HFFc6 (cell line): ENCODE measurements at regions not wholly inside any gene's neighbourhood (a gene's known extent, or its start where the extent isn't known, plus 50 kb on each side); places are given as distances from the start of the nearest gene placed in this dataset.

Experiments used
- DNase-seq: peaks from one replicate; pipeline ENCODE4 v3.0.0-alpha.2; 2018
- H3K27ac Mint-ChIP-seq: 2 replicates; pipeline ENCODE4 v1.8.0; 2020; ENCODE audit warnings: mild to moderate bottlenecking, mixed read lengths
- H3K27me3 Mint-ChIP-seq: 2 replicates; pipeline ENCODE4 v1.8.0; 2021; ENCODE audit warnings: mild to moderate bottlenecking, moderate library complexity, mixed read lengths; ENCODE audit not compliant: insufficient read depth
- H3K36me3 Mint-ChIP-seq: 2 replicates; pipeline ENCODE4 v1.8.0; 2021; ENCODE audit warnings: low read depth, mixed read lengths
- H3K4me1 Mint-ChIP-seq: 2 replicates; pipeline ENCODE4 v1.8.0; 2020; ENCODE audit warnings: low read depth, mixed read lengths
- H3K4me3 Mint-ChIP-seq: 2 replicates; pipeline ENCODE4 v1.8.0; 2020; ENCODE audit warnings: mild to moderate bottlenecking, moderate library complexity, mixed read lengths
- H3K9me3 Mint-ChIP-seq: 2 replicates; pipeline ENCODE4 v1.8.0; 2020; ENCODE audit warnings: mild to moderate bottlenecking, mixed read lengths
- CTCF ChIP-seq: fragments of 200-600 bp; sonication (generic); IDR thresholded peaks from 2 replicates; pipeline ENCODE4 v1.5.0; 2021; ENCODE audit warnings: antibody characterized with exemption, mild to moderate bottlenecking

GRCh38 chr4:165709516-165709915, 163.5 kb upstream of the TLL1 start:
- Mint-ChIP-seq H3K4me1 (no peaks in the 10 kb centered on the region), H3K27ac (no peak overlapping the region), H3K36me3 (no peaks in the 10 kb centered on the region), H3K4me3 (no peak overlapping the region), H3K27me3 (no peaks in the 10 kb centered on the region), H3K9me3 (peaks cover 9% of the 10 kb centered on the region)
- DNase-seq = no peak
- TF ChIP-seq CTCF = no peak

GRCh38 chr4:165709973-165710526, 163.0 kb upstream of the TLL1 start:
- Mint-ChIP-seq H3K36me3 (no peaks in the 10 kb centered on the region), H3K27me3 (no peaks in the 10 kb centered on the region), H3K4me3 (no peak overlapping the region), H3K4me1 (no peaks in the 10 kb centered on the region), H3K27ac (no peak overlapping the region), H3K9me3 (peaks cover 12% of the 10 kb centered on the region)
- DNase-seq = no peak
- no peak for TF ChIP-seq CTCF

GRCh38 chr4:165711436-165711835, 161.6 kb upstream of the TLL1 start:
- Mint-ChIP-seq H3K4me3 (no peak overlapping the region), H3K9me3 (peaks cover 6% of the 10 kb centered on the region; the same call in 1 of the 2 replicates), H3K27ac (no peak overlapping the region), H3K27me3 (no peaks in the 10 kb centered on the region), H3K36me3 (no peaks in the 10 kb centered on the region), H3K4me1 (no peaks in the 10 kb centered on the region)
- no peak for TF ChIP-seq CTCF
- no peak for DNase-seq

GRCh38 chr4:165711912-165712311, 161.1 kb upstream of the TLL1 start:
- no peaks in the 10 kb centered on the region for H3K27me3 Mint-ChIP-seq
- H3K4me3 Mint-ChIP-seq = no peak overlapping the region
- H3K4me1 Mint-ChIP-seq = no peaks in the 10 kb centered on the region
- H3K36me3 Mint-ChIP-seq = no peaks in the 10 kb centered on the region
- no peak for DNase-seq
- TF ChIP-seq CTCF = no peak
- H3K27ac Mint-ChIP-seq = no peak overlapping the region
- H3K9me3 Mint-ChIP-seq = peaks cover 8% of the 10 kb centered on the region; the same call in 1 of the 2 replicates

- no peak overlapping the region for H3K27ac Mint-ChIP-seq
- TF ChIP-seq CTCF = no peak
- no peak overlapping the region for H3K4me3 Mint-ChIP-seq
- peaks cover 8% of the 10 kb centered on the region; the same call in 1 of the 2 replicates for H3K9me3 Mint-ChIP-seq
- H3K36me3 Mint-ChIP-seq = no peaks in the 10 kb centered on the region
- no peak for DNase-seq
- no peaks in the 10 kb centered on the region for H3K4me1 Mint-ChIP-seq
- H3K27me3 Mint-ChIP-seq = no peaks in the 10 kb centered on the region
Observed at GRCh38 chr4:165714650-165715049, 158.4 kb upstream of the TLL1 start.

- no peaks in the 10 kb centered on the region for H3K27me3 Mint-ChIP-seq
- no peak overlapping the region for H3K4me3 Mint-ChIP-seq
- no peak overlapping the region for H3K27ac Mint-ChIP-seq
- DNase-seq = no peak
- no peaks in the 10 kb centered on the region for H3K36me3 Mint-ChIP-seq
- no peak for TF ChIP-seq CTCF
- H3K9me3 Mint-ChIP-seq = peaks cover 8% of the 10 kb centered on the region; the same call in 1 of the 2 replicates
- H3K4me1 Mint-ChIP-seq = no peaks in the 10 kb centered on the region
Observed at GRCh38 chr4:165715211-165715610, 157.8 kb upstream of the TLL1 start.
